ENCODE measurements at regions not wholly inside any gene's neighbourhood (a gene's known extent, or its start where the extent isn't known, plus 50 kb on each side); places are given as distances from the start of the nearest gene placed in this dataset.

DNA sequence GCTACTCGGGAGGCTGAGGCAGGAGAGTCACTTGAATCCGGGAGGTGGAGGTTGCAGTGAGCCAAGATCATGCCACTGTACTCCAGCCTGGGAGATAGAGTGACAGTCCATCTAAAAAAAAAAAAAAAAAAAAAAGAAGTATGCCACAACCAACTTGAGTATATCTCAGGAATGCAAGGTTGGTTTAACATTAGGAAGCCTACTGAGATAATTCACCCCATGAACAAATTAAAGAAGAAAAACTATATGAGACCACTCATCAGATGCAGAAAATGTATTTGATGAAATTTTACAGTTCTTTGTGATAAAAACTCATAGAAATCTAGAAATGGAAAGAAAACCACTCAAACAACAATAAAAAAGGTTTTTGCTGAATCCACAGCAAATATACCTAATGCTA, 373.8 kb downstream of the LMO4 start:
- no peak for TF ChIP-seq SIN3A (IDR thresholded peaks at IDR 0.05; ENCODE audit: borderline replicate concordance, insufficient read depth, low read depth, low read length)
- no peak overlapping the region for H3K27ac ChIP-seq (ENCODE audit: low read length)
- ChIA-PET POLR2A (no interaction called here), CTCF (no interaction called here)
- DNase-seq (ENCODE audit: low read depth, low spot score): no peak
- no peak overlapping the region for H3K4me3 ChIP-seq (ENCODE audit: low read depth in 2 of 2, low read length in 2 of 2)
- no peaks in the 10 kb centered on the region for H3K4me1 ChIP-seq (ENCODE audit: control insufficient read depth, insufficient read depth, low read length)
- H3K27me3 ChIP-seq (ENCODE audit: control insufficient read depth, insufficient read depth, low read length): no peaks in the 10 kb centered on the region
- ATAC-seq: no peak
- intact Hi-C loops (cut with micrococcal nuclease; ENCODE audit: unreplicated experiment) (no loop called here), in situ Hi-C loops (cut with HindIII; ENCODE audit: low pct_unique_long_range_greater_than_20kb, low sequenced_read_pairs) (no loop called here)
- BruUV-seq (replicated peaks): no TSS peak
- H3K9me3 ChIP-seq (ENCODE audit: control insufficient read depth, insufficient read depth, low read depth, low read length): no peaks in the 10 kb centered on the region
- H3K36me3 ChIP-seq (ENCODE audit: control insufficient read depth, insufficient read depth, low read length): no peaks in the 10 kb centered on the region

DNA sequence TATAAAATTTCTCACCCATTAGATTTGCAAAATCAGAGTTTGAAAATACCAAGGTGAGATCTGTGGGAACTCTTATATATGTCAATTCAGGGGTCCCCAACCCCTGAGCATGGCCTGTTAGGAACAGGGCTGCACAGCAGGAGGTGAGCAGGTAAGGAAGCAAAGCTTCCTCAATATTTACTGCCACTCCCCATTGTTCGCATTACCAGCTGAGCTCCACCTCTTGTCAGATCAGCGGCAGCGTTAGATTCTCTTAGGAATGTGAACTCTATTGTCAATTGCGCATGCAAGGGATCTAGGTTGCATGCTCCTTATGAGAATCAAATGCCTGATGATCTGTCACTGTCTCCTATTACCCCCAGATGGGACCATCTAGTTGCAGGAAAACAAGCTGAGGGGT, 376.6 kb downstream of the LMO4 start:
- H3K4me1 ChIP-seq (ENCODE audit: control insufficient read depth, insufficient read depth, low read length): no peaks in the 10 kb centered on the region
- no peaks in the 10 kb centered on the region for H3K36me3 ChIP-seq (ENCODE audit: control insufficient read depth, insufficient read depth, low read length)
- in situ Hi-C loops (cut with HindIII; ENCODE audit: low pct_unique_long_range_greater_than_20kb, low sequenced_read_pairs): no loop called here
- TF ChIP-seq SIN3A (IDR thresholded peaks at IDR 0.05; ENCODE audit: borderline replicate concordance, insufficient read depth, low read depth, low read length): no peak
- H3K27ac ChIP-seq (ENCODE audit: low read length): no peak overlapping the region
- H3K27me3 ChIP-seq (ENCODE audit: control insufficient read depth, insufficient read depth, low read length): no peaks in the 10 kb centered on the region
- DNase-seq (ENCODE audit: low read depth, low spot score) (no peak), ATAC-seq (no peak)
- intact Hi-C loops (cut with micrococcal nuclease; ENCODE audit: unreplicated experiment): no loop called here
- H3K4me3 ChIP-seq (ENCODE audit: low read depth in 2 of 2, low read length in 2 of 2): no peak overlapping the region
- ChIA-PET POLR2A (no interaction called here), CTCF (no interaction called here)
- BruUV-seq (replicated peaks): no TSS peak
- H3K9me3 ChIP-seq (ENCODE audit: control insufficient read depth, insufficient read depth, low read depth, low read length): no peaks in the 10 kb centered on the region

DNA sequence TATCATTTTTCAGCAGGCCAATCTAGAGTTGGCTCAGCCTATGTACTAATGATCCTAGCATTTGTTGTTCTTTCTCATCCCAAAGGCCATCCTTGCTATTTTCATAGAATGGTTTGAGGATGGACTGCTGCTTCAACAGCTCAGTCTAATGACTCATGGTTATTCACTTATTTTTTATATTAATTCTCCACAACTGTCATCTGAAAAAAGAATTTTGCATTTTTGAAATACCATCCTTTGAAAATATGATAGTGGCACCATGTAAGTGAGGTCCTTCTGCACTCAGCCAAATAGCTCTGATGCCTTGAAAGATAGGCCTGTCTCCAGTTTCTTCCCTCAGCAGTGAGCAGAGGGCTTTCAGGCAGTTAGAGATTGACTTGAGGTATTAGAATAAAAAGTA, 377.5 kb downstream of the LMO4 start:
- H3K4me3 ChIP-seq (ENCODE audit: low read depth in 2 of 2, low read length in 2 of 2): no peak overlapping the region
- CTCF ChIA-PET: interaction anchor here (0.7 kb wide), 1 partner anchor 31 kb away, joined by 3 read pairs; no protein-coding TSS in a partner anchor
- H3K27ac ChIP-seq (ENCODE audit: low read length): no peak overlapping the region
- no peaks in the 10 kb centered on the region for H3K36me3 ChIP-seq (ENCODE audit: control insufficient read depth, insufficient read depth, low read length)
- no peaks in the 10 kb centered on the region for H3K4me1 ChIP-seq (ENCODE audit: control insufficient read depth, insufficient read depth, low read length)
- no TSS peak for BruUV-seq (replicated peaks)
- in situ Hi-C loops (cut with HindIII; ENCODE audit: low pct_unique_long_range_greater_than_20kb, low sequenced_read_pairs) (no loop called here), intact Hi-C loops (cut with micrococcal nuclease; ENCODE audit: unreplicated experiment) (no loop called here)
- no peak for TF ChIP-seq TCF7L2 (IDR thresholded peaks at IDR 0.05; ENCODE audit: low read depth, low read length)
- no peak for TF ChIP-seq POLR2AphosphoS5 (IDR thresholded peaks at IDR 0.05; ENCODE audit: low read depth, low read length)
- TF ChIP-seq, protein P1, sequence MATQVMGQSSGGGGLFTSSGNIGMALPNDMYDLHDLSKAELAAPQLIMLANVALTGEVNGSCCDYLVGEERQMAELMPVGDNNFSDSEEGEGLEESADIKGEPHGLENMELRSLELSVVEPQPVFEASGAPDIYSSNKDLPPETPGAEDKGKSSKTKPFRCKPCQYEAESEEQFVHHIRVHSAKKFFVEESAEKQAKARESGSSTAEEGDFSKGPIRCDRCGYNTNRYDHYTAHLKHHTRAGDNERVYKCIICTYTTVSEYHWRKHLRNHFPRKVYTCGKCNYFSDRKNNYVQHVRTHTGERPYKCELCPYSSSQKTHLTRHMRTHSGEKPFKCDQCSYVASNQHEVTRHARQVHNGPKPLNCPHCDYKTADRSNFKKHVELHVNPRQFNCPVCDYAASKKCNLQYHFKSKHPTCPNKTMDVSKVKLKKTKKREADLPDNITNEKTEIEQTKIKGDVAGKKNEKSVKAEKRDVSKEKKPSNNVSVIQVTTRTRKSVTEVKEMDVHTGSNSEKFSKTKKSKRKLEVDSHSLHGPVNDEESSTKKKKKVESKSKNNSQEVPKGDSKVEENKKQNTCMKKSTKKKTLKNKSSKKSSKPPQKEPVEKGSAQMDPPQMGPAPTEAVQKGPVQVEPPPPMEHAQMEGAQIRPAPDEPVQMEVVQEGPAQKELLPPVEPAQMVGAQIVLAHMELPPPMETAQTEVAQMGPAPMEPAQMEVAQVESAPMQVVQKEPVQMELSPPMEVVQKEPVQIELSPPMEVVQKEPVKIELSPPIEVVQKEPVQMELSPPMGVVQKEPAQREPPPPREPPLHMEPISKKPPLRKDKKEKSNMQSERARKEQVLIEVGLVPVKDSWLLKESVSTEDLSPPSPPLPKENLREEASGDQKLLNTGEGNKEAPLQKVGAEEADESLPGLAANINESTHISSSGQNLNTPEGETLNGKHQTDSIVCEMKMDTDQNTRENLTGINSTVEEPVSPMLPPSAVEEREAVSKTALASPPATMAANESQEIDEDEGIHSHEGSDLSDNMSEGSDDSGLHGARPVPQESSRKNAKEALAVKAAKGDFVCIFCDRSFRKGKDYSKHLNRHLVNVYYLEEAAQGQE (IDR thresholded peaks at IDR 0.05; ENCODE audit: insufficient read depth in 1 of 2, low read depth in 2 of 2, low read length in 1 of 2): no peak
- no peak for TF ChIP-seq SIN3A (IDR thresholded peaks at IDR 0.05; ENCODE audit: borderline replicate concordance, insufficient read depth, low read depth, low read length)
- TF ChIP-seq, protein P2, sequence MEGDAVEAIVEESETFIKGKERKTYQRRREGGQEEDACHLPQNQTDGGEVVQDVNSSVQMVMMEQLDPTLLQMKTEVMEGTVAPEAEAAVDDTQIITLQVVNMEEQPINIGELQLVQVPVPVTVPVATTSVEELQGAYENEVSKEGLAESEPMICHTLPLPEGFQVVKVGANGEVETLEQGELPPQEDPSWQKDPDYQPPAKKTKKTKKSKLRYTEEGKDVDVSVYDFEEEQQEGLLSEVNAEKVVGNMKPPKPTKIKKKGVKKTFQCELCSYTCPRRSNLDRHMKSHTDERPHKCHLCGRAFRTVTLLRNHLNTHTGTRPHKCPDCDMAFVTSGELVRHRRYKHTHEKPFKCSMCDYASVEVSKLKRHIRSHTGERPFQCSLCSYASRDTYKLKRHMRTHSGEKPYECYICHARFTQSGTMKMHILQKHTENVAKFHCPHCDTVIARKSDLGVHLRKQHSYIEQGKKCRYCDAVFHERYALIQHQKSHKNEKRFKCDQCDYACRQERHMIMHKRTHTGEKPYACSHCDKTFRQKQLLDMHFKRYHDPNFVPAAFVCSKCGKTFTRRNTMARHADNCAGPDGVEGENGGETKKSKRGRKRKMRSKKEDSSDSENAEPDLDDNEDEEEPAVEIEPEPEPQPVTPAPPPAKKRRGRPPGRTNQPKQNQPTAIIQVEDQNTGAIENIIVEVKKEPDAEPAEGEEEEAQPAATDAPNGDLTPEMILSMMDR (IDR thresholded peaks at IDR 0.05): no peak
- ATAC-seq (no peak), DNase-seq (ENCODE audit: low read depth, low spot score) (no peak)
- no peaks in the 10 kb centered on the region for H3K27me3 ChIP-seq (ENCODE audit: control insufficient read depth, insufficient read depth, low read length)
- POLR2A ChIA-PET: no interaction called here
- H3K9me3 ChIP-seq (ENCODE audit: control insufficient read depth, insufficient read depth, low read depth, low read length): no peaks in the 10 kb centered on the region

All from Panc1 (cell line).